ELF-1 (cell line): ENCODE measurements at regions not wholly inside any gene's neighbourhood (a gene's known extent, or its start where the extent isn't known, plus 50 kb on each side); places are given as distances from the start of the nearest gene placed in this dataset.
"Not testable (repeated sequence)": the region's sequence is repeated elsewhere in the genome, so short reads cannot be mapped to it uniquely, and the experiment has no call there.

Experiments used
- DNase-seq: peaks from one replicate; pipeline ENCODE4 v3.0.0-alpha.2; 2016; ENCODE audit warnings: low read depth, low spot score

DNA sequence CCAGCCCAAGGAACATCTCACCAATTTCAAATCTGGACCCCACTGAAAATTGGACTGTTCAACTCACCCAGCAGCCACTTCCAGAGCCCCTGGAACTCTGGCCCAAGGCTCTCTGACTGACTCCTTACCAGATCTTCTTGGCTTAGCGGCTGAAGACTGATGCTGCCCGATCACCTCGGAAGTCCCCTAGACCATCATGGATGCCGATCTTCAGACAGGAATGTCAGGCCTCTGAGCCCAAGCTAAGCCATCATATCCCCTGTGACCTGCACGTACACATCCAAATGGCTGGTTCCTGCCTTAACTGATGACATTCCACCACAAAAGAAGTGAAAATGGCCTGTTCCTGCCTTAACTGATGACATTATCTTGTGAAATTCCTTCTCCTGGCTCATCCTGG lies 56.0 kb upstream of the RBM19 start:
- DNase-seq: not testable (repeated sequence)

DNA sequence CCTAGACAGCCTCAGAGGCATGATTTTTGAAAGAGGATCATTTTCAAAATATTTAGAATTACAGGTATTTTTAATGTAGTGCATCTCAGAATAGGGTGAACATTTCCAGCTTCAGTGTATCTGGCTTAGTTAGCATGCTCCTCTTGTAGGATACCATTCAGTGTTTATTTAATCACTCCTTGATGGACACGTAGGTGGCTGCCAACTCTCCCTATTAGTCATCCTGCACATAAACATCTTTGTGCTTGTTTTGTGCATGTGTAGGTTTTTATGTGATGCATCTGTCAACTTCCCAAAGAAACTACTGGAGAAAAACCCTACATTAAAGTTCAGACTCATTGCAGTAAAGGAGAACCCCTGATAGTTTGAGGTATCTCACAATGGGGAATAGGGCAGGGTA lies 52.5 kb upstream of the RBM19 start:
- DNase-seq: no peak
